Endothelial cell of umbilical vein (primary cell): ENCODE measurements at regions not wholly inside any gene's neighbourhood (a gene's known extent, or its start where the extent isn't known, plus 50 kb on each side); places are given as distances from the start of the nearest gene placed in this dataset.

Experiments used
- BruUV-seq: library from RNA; stranded (reverse); fragments of 400-500 nt; replicated peaks from 2 replicates; lab custom pipeline; 2021; lab: Mats Ljungman, UMichigan
- CTCF ChIA-PET: fragments of 300-600, 350-600 bp; sonication (Branson Sonifier 250); formaldehyde crosslinking; loops from one replicate; lab custom pipeline; 2021; ENCODE audit warnings: antibody characterized with exemption, inconsistent platforms; lab: Charles Lee
- POLR2A ChIA-PET: fragments of 300-600, 350-600 bp; sonication (Branson Sonifier 250); formaldehyde crosslinking; loops from one replicate; lab custom pipeline; 2021; ENCODE audit warnings: antibody characterized with exemption, inconsistent platforms; lab: Charles Lee
- DNase-seq: peaks from one replicate; pipeline ENCODE4 v3.0.0-alpha.2; 2011; ENCODE audit warnings: low read depth, low spot score
- FAIRE-seq: peaks from 2 replicates; lab custom pipeline; 2011; peaks lifted over from hg19 to GRCh38; lab: Jason Lieb, UNC
- H2AFZ ChIP-seq: 2 replicates; pipeline ENCODE4 v1.6.0; 2012; ENCODE audit warnings: low read depth, low read length, control low read depth, inconsistent platforms
- H3K27ac ChIP-seq: 2 replicates; pipeline ENCODE4 v1.5.1; 2011; ENCODE audit warnings: low read depth, mild to moderate bottlenecking, control low read depth, low read length, moderate library complexity; ENCODE audit not compliant: insufficient read depth
- H3K27me3 ChIP-seq, 2 experiments: 2 replicates each; pipeline versions ENCODE4 v1.6.0 to v1.6.1; 2011; ENCODE audit warnings: low read length in 2 of 2, mixed read lengths in 1 of 2; ENCODE audit not compliant: control insufficient read depth in 2 of 2, insufficient read depth in 2 of 2
- H3K36me3 ChIP-seq, 2 experiments: 2 replicates in 1 of 2; 3 replicates in 1 of 2; pipeline ENCODE4 v1.5.1; 2011; ENCODE audit warnings: low read length in 2 of 2, mild to moderate bottlenecking in 1 of 2, moderate library complexity in 1 of 2; ENCODE audit not compliant: control insufficient read depth in 2 of 2, insufficient read depth in 2 of 2; ENCODE audit errors: extremely low read depth in 1 of 2
- H3K4me1 ChIP-seq: 3 replicates; pipeline ENCODE4 v1.5.1; 2011; ENCODE audit warnings: mild to moderate bottlenecking, low read length; ENCODE audit not compliant: control insufficient read depth, insufficient read depth; ENCODE audit errors: extremely low read depth
- H3K4me2 ChIP-seq: 2 replicates; pipeline ENCODE4 v1.6.1; 2011; ENCODE audit warnings: low read length, control low read depth, mixed read lengths; ENCODE audit not compliant: insufficient read depth
- H3K4me3 ChIP-seq, 3 experiments: fragments of 200-600 bp in 1 of 3; sonication (generic), shearing (Covaris generic) in 1 of 3; replicated peaks in 1 of 3; 2 replicates each; pipeline ENCODE4 v1.5.1; 2011 to 2016; ENCODE audit warnings: control low read depth in 3 of 3, low read length in 3 of 3, mild to moderate bottlenecking in 2 of 3, inconsistent platforms in 1 of 3, low read depth in 1 of 3, moderate library complexity in 1 of 3; ENCODE audit not compliant: insufficient read depth in 1 of 3
- H3K79me2 ChIP-seq: 2 replicates; pipeline ENCODE4 v1.6.0; 2012; ENCODE audit warnings: low read length, inconsistent platforms; ENCODE audit not compliant: control insufficient read depth, insufficient read depth
- H3K9ac ChIP-seq: replicated peaks from 2 replicates; pipeline ENCODE3; 2011; ENCODE audit warnings: low read length, control low read depth; ENCODE audit not compliant: insufficient read depth; ENCODE audit errors: extremely low read depth
- H3K9me1 ChIP-seq: replicated peaks from 3 replicates; pipeline ENCODE4 v1.6.0; 2011; ENCODE audit warnings: mild to moderate bottlenecking, low read length; ENCODE audit not compliant: control insufficient read depth, insufficient read depth; ENCODE audit errors: extremely low read depth
- H3K9me3 ChIP-seq: replicated peaks from 2 replicates; pipeline ENCODE4 v1.5.1; 2012; ENCODE audit warnings: low read length, inconsistent platforms; ENCODE audit not compliant: control insufficient read depth, insufficient read depth
- H4K20me1 ChIP-seq: replicated peaks from 2 replicates; pipeline ENCODE3; 2011; ENCODE audit warnings: mild to moderate bottlenecking, low read length; ENCODE audit not compliant: control insufficient read depth, insufficient read depth; ENCODE audit errors: extremely low read depth
- JUN ChIP-seq: IDR thresholded peaks from 2 replicates; pipeline ENCODE4 v1.6.1; 2011; ENCODE audit warnings: borderline replicate concordance, low read depth; ENCODE audit not compliant: insufficient read length, insufficient read depth
- MAX ChIP-seq: IDR thresholded peaks from 2 replicates; pipeline ENCODE4 v1.6.1; 2011; ENCODE audit not compliant: insufficient read depth, insufficient read length
- MYC ChIP-seq: IDR thresholded peaks from one replicate; pipeline ENCODE4 v1.6.1; 2011; ENCODE audit warnings: mild to moderate bottlenecking, low read depth, low read length
- POLR2A ChIP-seq: IDR thresholded peaks from 2 replicates; pipeline ENCODE4 v1.6.1; 2012; ENCODE audit warnings: low read depth, mild to moderate bottlenecking, control low read depth, low read length
- POLR2AphosphoS5 ChIP-seq: IDR thresholded peaks from 2 replicates; pipeline ENCODE4 v1.6.1; 2012; ENCODE audit warnings: low read depth, mild to moderate bottlenecking, control low read depth, low read length, moderate library complexity; ENCODE audit not compliant: insufficient read depth
- dilution Hi-C: fragments of 300-500 bp; cut with MboI; formaldehyde crosslinking; loops from one replicate; pipeline ENCODE4 v1.15.0; 2019; ENCODE audit warnings: low sequenced_read_pairs; ENCODE audit not compliant: extremely low pct_ligation_motif_present
- intact Hi-C: fragments of 100-400 bp; cut with micrococcal nuclease; formaldehyde crosslinking; loops from one replicate; pipeline ENCODE4 v1.10.0; 2022

DNA sequence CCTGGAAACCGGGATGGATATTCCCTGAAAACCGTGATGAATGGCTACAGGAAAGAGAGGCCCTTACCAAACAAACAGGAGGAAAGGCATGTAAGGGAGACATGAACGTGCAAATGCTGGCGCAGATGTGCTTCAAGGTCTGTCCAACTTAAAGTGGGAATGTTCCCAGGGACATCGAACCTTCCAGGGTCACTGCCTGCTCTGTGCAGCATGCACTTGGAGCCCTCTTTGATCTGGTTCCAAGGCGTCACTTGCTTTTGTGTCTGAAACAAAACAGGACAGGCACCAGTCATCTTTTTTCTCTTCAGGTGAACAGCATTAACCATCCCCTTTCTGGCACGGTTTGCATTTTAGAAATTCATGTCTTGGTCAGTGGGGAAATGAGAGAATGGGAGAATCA lies 479.4 kb downstream of the RASEF start:
- CTCF ChIA-PET, result no interaction called here
- Histone ChIP-seq H3K27ac (no peak overlapping the region), H3K27me3 (no peaks in the 10 kb centered on the region), H3K36me3 (no peaks in the 10 kb centered on the region), H3K9me1 (no peaks in the 10 kb centered on the region), H3K9ac (no peak overlapping the region), H3K4me3 (no peak overlapping the region), H2AFZ (no peak overlapping the region), H4K20me1 (no peaks in the 10 kb centered on the region), H3K79me2 (no peaks in the 10 kb centered on the region), H3K9me3 (peaks cover 2% of the 10 kb centered on the region), H3K4me1 (no peaks in the 10 kb centered on the region), H3K4me2 (no peak overlapping the region)
- intact Hi-C loops (no loop called here), dilution Hi-C loops (no loop called here)
- BruUV-seq, result no TSS peak
- no peak for TF ChIP-seq JUN
- no peak for FAIRE-seq
- DNase-seq, result no peak
- POLR2A ChIA-PET, result no interaction called here

DNA sequence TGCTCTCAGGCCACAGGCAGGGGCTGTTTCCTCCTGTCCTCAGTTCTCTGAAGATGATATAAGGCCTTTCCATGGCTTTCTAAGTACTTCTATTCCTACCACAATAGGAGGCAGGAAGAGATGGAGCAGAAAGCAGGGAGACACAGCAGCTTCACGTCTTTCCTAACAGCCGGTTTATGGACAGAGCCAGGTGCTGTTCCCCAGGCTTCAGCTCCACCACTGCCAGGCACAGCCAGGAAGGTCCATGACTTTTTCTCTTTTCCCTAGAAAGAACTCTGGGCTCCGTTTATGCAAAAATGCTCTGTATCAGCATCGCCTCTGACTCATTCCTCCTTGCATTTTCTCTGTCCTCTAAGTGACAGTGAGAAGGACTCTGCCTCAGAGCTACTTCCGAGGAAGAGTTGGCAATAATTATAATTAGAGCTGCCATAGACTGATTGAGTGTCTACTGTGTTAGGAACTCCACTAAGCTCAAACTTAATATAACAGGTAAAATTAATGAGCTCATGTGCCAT lies 478.5 kb downstream of the RASEF start:
- Histone ChIP-seq H3K4me3 (no peak overlapping the region), H3K27ac (no peak overlapping the region), H3K27me3 (no peaks in the 10 kb centered on the region), H2AFZ (no peak overlapping the region), H3K9me1 (no peaks in the 10 kb centered on the region), H4K20me1 (no peaks in the 10 kb centered on the region), H3K36me3 (no peaks in the 10 kb centered on the region), H3K79me2 (no peaks in the 10 kb centered on the region), H3K4me2 (no peak overlapping the region), H3K9me3 (peaks cover 2% of the 10 kb centered on the region), H3K9ac (no peak overlapping the region), H3K4me1 (no peaks in the 10 kb centered on the region)
- FAIRE-seq (no peak), DNase-seq (no peak)
- POLR2A ChIA-PET, result no interaction called here
- intact Hi-C loops, result no loop called here
- no TSS peak for BruUV-seq
- dilution Hi-C loops, result no loop called here
- TF ChIP-seq MAX, result no peak
- no peak for TF ChIP-seq POLR2AphosphoS5
- no peak for TF ChIP-seq MYC
- TF ChIP-seq JUN, result no peak
- no peak for TF ChIP-seq POLR2A
- CTCF ChIA-PET, result no interaction called here
